CD4-positive, alpha-beta T cell (primary cell): ENCODE measurements at regions not wholly inside any gene's neighbourhood (a gene's known extent, or its start where the extent isn't known, plus 50 kb on each side); places are given as distances from the start of the nearest gene placed in this dataset.

Source experiments
- ATAC-seq: fragments of 200-7000 bp; cut with Tn5 transposase; one replicate; pipeline ENCODE4 v1.10.0; 2022; ENCODE audit warnings: mild to moderate bottlenecking; ENCODE audit not compliant: poor library complexity
- CTCF ChIA-PET: fragments of 350-600 bp; sonication (Branson Sonifier 250); formaldehyde crosslinking; loops from one replicate; lab custom pipeline; 2021; ENCODE audit warnings: antibody characterized with exemption, inconsistent platforms; lab: Charles Lee
- POLR2A ChIA-PET: fragments of 350-600 bp; sonication (Branson Sonifier 250); formaldehyde crosslinking; loops from one replicate; lab custom pipeline; 2021; ENCODE audit warnings: antibody characterized with exemption, inconsistent platforms; lab: Charles Lee
- DNase-seq, 14 experiments: peaks; one replicate each; pipeline ENCODE4 v3.0.0-alpha.2; 2013 to 2020; ENCODE audit warnings: mixed read lengths in 2 of 14
- H3K27ac ChIP-seq, 2 donors: one replicate each; pipeline versions ENCODE4 v1.5.1 to v1.7.0; 2013; ENCODE audit warnings: low read length in 2 of 2, low read depth in 1 of 2, mild to moderate bottlenecking in 1 of 2
- H3K27me3 ChIP-seq, 2 experiments: 1 replicate in 1 of 2; 2 replicates in 1 of 2; pipeline versions ENCODE4 v1.6.1 to v1.7.0; 2013; ENCODE audit warnings: low read length in 2 of 2, control low read depth in 1 of 2, mild to moderate bottlenecking in 1 of 2, moderate library complexity in 1 of 2; ENCODE audit not compliant: insufficient read depth in 2 of 2, control insufficient read depth in 1 of 2
- H3K36me3 ChIP-seq: one replicate; pipeline ENCODE4 v1.6.1; 2013; ENCODE audit warnings: low read length, control low read depth; ENCODE audit not compliant: insufficient read depth
- H3K4me1 ChIP-seq: one replicate; pipeline ENCODE4 v1.6.1; 2013; ENCODE audit warnings: low read length, control low read depth; ENCODE audit not compliant: insufficient read depth
- H3K4me3 ChIP-seq: one replicate; pipeline ENCODE4 v1.5.1; 2013; ENCODE audit warnings: mild to moderate bottlenecking, low read length, moderate library complexity
- H3K9me3 ChIP-seq, 2 experiments: 1 replicate in 1 of 2; 2 replicates in 1 of 2; pipeline versions ENCODE4 v1.6.1 to v1.7.0; 2013; ENCODE audit warnings: low read length in 2 of 2, mild to moderate bottlenecking in 2 of 2, control low read depth in 1 of 2, moderate library complexity in 1 of 2; ENCODE audit not compliant: control insufficient read depth in 1 of 2, insufficient read depth in 1 of 2
- H3K27ac Mint-ChIP-seq: one replicate; pipeline ENCODE4 v1.8.0; 2020; ENCODE audit warnings: mixed read lengths
- H3K27me3 Mint-ChIP-seq: one replicate; pipeline ENCODE4 v1.8.0; 2021; ENCODE audit warnings: mixed read lengths
- H3K36me3 Mint-ChIP-seq: one replicate; pipeline ENCODE4 v1.8.0; 2021; ENCODE audit warnings: low read depth, mixed read lengths
- H3K4me1 Mint-ChIP-seq: one replicate; pipeline ENCODE4 v1.8.0; 2021; ENCODE audit warnings: low read depth, mixed read lengths
- H3K4me3 Mint-ChIP-seq: one replicate; pipeline ENCODE4 v1.8.0; 2020; ENCODE audit warnings: mild to moderate bottlenecking, mixed read lengths
- H3K9me3 Mint-ChIP-seq: one replicate; pipeline ENCODE4 v1.8.0; 2020; ENCODE audit warnings: mixed read lengths
- CTCF ChIP-seq: fragments of 200-600 bp; IDR thresholded peaks from one replicate; pipeline ENCODE4 v1.8.0; 2022; ENCODE audit warnings: antibody characterized with exemption, mild to moderate bottlenecking
- intact Hi-C, 2 experiments: fragments of 100-400 bp; cut with DNase I in 1 of 2; cut with micrococcal nuclease in 1 of 2; formaldehyde crosslinking; loops; one replicate each; pipeline versions ENCODE4 v1.15.1 to v1.9.0; 2023 to 2025; cut with DNase I, micrococcal nuclease

GRCh38 chr4:15340332-15340731 lies 87.5 kb upstream of the C1QTNF7 start:
- Histone ChIP-seq H3K9me3 (peaks cover 0 to 4% of the 10 kb centered on the region in 2 experiments), H3K4me3 (no peak overlapping the region), H3K27me3 (no peaks in the 10 kb centered on the region), H3K27ac (no peak overlapping the region), H3K4me1 (no peaks in the 10 kb centered on the region), H3K36me3 (no peaks in the 10 kb centered on the region)
- DNase-seq = no peak
- CTCF ChIA-PET = interaction anchor here (0.6 kb wide), 1 partner anchor 45 kb away, joined by 3 read pairs; no protein-coding TSS in a partner anchor
- H3K9me3 Mint-ChIP-seq = no peaks in the 10 kb centered on the region
- no peaks in the 10 kb centered on the region for H3K4me1 Mint-ChIP-seq
- intact Hi-C loops = no loop called here
- H3K4me3 Mint-ChIP-seq = no peak overlapping the region
- ATAC-seq = no peak
- POLR2A ChIA-PET = no interaction called here
- H3K36me3 Mint-ChIP-seq = no peaks in the 10 kb centered on the region
- no peak overlapping the region for H3K27ac Mint-ChIP-seq
- no peaks in the 10 kb centered on the region for H3K27me3 Mint-ChIP-seq
- TF ChIP-seq CTCF = no peak

- no peaks in the 10 kb centered on the region for H3K27me3 Mint-ChIP-seq
- no peaks in the 10 kb centered on the region for H3K36me3 Mint-ChIP-seq
- CTCF ChIA-PET = no interaction called here
- Histone ChIP-seq H3K4me3 (no peak overlapping the region), H3K27ac (no peak overlapping the region), H3K36me3 (no peaks in the 10 kb centered on the region), H3K4me1 (no peaks in the 10 kb centered on the region), H3K9me3 (peaks cover 0 to 4% of the 10 kb centered on the region in 2 experiments), H3K27me3 (no peaks in the 10 kb centered on the region)
- no peak for TF ChIP-seq CTCF
- ATAC-seq (no peak), DNase-seq (no peak)
- POLR2A ChIA-PET = no interaction called here
- H3K9me3 Mint-ChIP-seq = no peaks in the 10 kb centered on the region
- no peak overlapping the region for H3K4me3 Mint-ChIP-seq
- H3K4me1 Mint-ChIP-seq = no peaks in the 10 kb centered on the region
- H3K27ac Mint-ChIP-seq = no peak overlapping the region
- intact Hi-C loops = no loop called here
Measured at GRCh38 chr4:15340902-15341732, 86.7 kb upstream of the C1QTNF7 start.

GRCh38 chr4:15341733-15342300 lies 86.0 kb upstream of the C1QTNF7 start:
- H3K4me1 ChIP-seq = no peaks in the 10 kb centered on the region
- TF ChIP-seq CTCF = no peak
- H3K27ac ChIP-seq = no peak overlapping the region
- Mint-ChIP-seq H3K36me3 (no peaks in the 10 kb centered on the region), H3K4me1 (no peaks in the 10 kb centered on the region), H3K9me3 (no peaks in the 10 kb centered on the region), H3K4me3 (no peak overlapping the region), H3K27ac (no peak overlapping the region), H3K27me3 (no peaks in the 10 kb centered on the region)
- ChIA-PET POLR2A (no interaction called here), CTCF (no interaction called here)
- no peaks in the 10 kb centered on the region for H3K36me3 ChIP-seq
- intact Hi-C loops = no loop called here
- peaks cover 0 to 4% of the 10 kb centered on the region in 2 experiments for H3K9me3 ChIP-seq
- ATAC-seq (no peak), DNase-seq (no peak)
- no peaks in the 10 kb centered on the region for H3K27me3 ChIP-seq
- no peak overlapping the region for H3K4me3 ChIP-seq
